C4-2B (cell line): ENCODE measurements at regions not wholly inside any gene's neighbourhood (a gene's known extent, or its start where the extent isn't known, plus 50 kb on each side); places are given as distances from the start of the nearest gene placed in this dataset.

Experiments used
- ZFX ChIP-seq: fragments of 450-650 bp; IDR thresholded peaks from 2 replicates; pipeline ENCODE4 v1.6.1; 2017
- TF ChIP-seq, protein P1 (sequence below): fragments of 450-650 bp; conservative IDR thresholded peaks from 2 replicates; pipeline ENCODE4 v1.5.1; 2017; ENCODE audit warnings: mild to moderate bottlenecking

- TF ChIP-seq, protein P1, sequence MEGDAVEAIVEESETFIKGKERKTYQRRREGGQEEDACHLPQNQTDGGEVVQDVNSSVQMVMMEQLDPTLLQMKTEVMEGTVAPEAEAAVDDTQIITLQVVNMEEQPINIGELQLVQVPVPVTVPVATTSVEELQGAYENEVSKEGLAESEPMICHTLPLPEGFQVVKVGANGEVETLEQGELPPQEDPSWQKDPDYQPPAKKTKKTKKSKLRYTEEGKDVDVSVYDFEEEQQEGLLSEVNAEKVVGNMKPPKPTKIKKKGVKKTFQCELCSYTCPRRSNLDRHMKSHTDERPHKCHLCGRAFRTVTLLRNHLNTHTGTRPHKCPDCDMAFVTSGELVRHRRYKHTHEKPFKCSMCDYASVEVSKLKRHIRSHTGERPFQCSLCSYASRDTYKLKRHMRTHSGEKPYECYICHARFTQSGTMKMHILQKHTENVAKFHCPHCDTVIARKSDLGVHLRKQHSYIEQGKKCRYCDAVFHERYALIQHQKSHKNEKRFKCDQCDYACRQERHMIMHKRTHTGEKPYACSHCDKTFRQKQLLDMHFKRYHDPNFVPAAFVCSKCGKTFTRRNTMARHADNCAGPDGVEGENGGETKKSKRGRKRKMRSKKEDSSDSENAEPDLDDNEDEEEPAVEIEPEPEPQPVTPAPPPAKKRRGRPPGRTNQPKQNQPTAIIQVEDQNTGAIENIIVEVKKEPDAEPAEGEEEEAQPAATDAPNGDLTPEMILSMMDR, result no peak
- no peak for TF ChIP-seq ZFX
Observed at GRCh38 chr13:104297075-104297474, 1230.9 kb upstream of the SLC10A2 start.
